Mammary epithelial cell (primary cell): ENCODE measurements at regions not wholly inside any gene's neighbourhood (a gene's known extent, or its start where the extent isn't known, plus 50 kb on each side); places are given as distances from the start of the nearest gene placed in this dataset.

Experiments used
- CTCF ChIP-seq, 2 donors: IDR thresholded peaks in 1 of 2; conservative IDR thresholded peaks in 1 of 2; 2 replicates each; pipeline ENCODE4 v1.5.1; 2011 to 2012; ENCODE audit warnings: inconsistent platforms in 2 of 2, low read length in 2 of 2, mild to moderate bottlenecking in 2 of 2, control low read depth in 1 of 2, low read depth in 1 of 2; ENCODE audit not compliant: insufficient read depth in 1 of 2; ENCODE audit errors: extremely low read depth in 1 of 2
- EZH2 ChIP-seq: IDR thresholded peaks from 2 replicates; pipeline ENCODE4 v1.6.1; 2012; ENCODE audit warnings: low read length, inconsistent platforms, borderline replicate concordance

- TF ChIP-seq CTCF (conservative IDR thresholded peaks at IDR 0.05 in 1 of 2, IDR thresholded peaks at IDR 0.05 in 1 of 2; ENCODE audit: extremely low read depth in 1 of 2, insufficient read depth in 1 of 2, low read depth in 1 of 2, low read length in 2 of 2): no peak
- no peak for TF ChIP-seq EZH2
Measured at GRCh38 chr15:39167164-39168058, 413.5 kb upstream of the THBS1 start.
